HCT116 (cell line): ENCODE measurements at regions not wholly inside any gene's neighbourhood (a gene's known extent, or its start where the extent isn't known, plus 50 kb on each side); places are given as distances from the start of the nearest gene placed in this dataset.

ENCODE experiments used
- ATAC-seq: fragments of 200-7000 bp; cut with Tn5 transposase; 2 replicates; pipeline ENCODE4 v1.9.1; 2020; ENCODE audit warnings: mild to moderate bottlenecking, moderate library complexity
- BruUV-seq: library from RNA; stranded (reverse); fragments of 400-500 nt; replicated peaks from 2 replicates; lab custom pipeline; 2021; lab: Mats Ljungman, UMichigan
- CTCF ChIA-PET: fragments of 300-600 bp; sonication (Branson Sonifier 250); formaldehyde crosslinking; loops from one replicate; lab custom pipeline; 2021; ENCODE audit warnings: antibody characterized with exemption; lab: Charles Lee
- POLR2A ChIA-PET: fragments of 300-600, 350-600 bp; sonication (Branson Sonifier 250); formaldehyde crosslinking; loops from one replicate; lab custom pipeline; 2021; ENCODE audit warnings: antibody characterized with exemption; lab: Charles Lee
- RAD21 ChIA-PET, 2 experiments: fragments of 300-600 bp; sonication (Branson Sonifier 250); formaldehyde crosslinking; loops; one replicate each; lab custom pipeline; 2023; ENCODE audit warnings: low total read pairs in 2 of 2; ENCODE audit not compliant: uncharacterized antibody in 2 of 2, unreplicated experiment in 2 of 2, low non-redundant PET in 1 of 2; lab: Charles Lee
- DNase-seq: peaks from one replicate; pipeline ENCODE4 v3.0.0-alpha.2; 2010; ENCODE audit warnings: low read depth, low spot score
- H2AFZ ChIP-seq: fragments of 200-600 bp; shearing (Covaris generic), sonication (generic); 2 replicates; pipeline ENCODE4 v1.6.1; 2017; ENCODE audit warnings: low read depth, mixed run types, mixed read lengths, antibody characterized with exemption, low read length; ENCODE audit not compliant: poor library complexity, severe bottlenecking
- H3K27ac ChIP-seq: 2 replicates; pipeline ENCODE4 v1.5.1; 2012; ENCODE audit warnings: low read depth, low read length
- H3K27me3 ChIP-seq: fragments of 200-600 bp; sonication (generic); 2 replicates; pipeline ENCODE4 v1.6.1; 2016; ENCODE audit warnings: mixed run types, low read length, mixed read lengths; ENCODE audit not compliant: insufficient read depth
- H3K36me3 ChIP-seq, 2 experiments: fragments of 200-500 bp in 1 of 2; fragments of 200-600 bp in 1 of 2; sonication (Bioruptor generic) in 1 of 2; sonication (generic) in 1 of 2; 2 replicates each; pipeline versions ENCODE4 v1.5.1 to v1.6.1; 2014 to 2016; ENCODE audit warnings: low read length in 2 of 2, inconsistent platforms in 1 of 2, mixed read lengths in 1 of 2, mixed run types in 1 of 2; ENCODE audit not compliant: insufficient read depth in 2 of 2, control insufficient read depth in 1 of 2
- H3K4me1 ChIP-seq, 2 experiments: fragments of 200-600 bp in 1 of 2; sonication (generic) in 1 of 2; 2 replicates each; pipeline versions ENCODE4 v1.5.1 to v1.6.1; 2012 to 2017; ENCODE audit warnings: low read length in 2 of 2, inconsistent platforms in 1 of 2, mild to moderate bottlenecking in 1 of 2, mixed read lengths in 1 of 2, mixed run types in 1 of 2, moderate library complexity in 1 of 2; ENCODE audit not compliant: insufficient read depth in 2 of 2, control insufficient read depth in 1 of 2
- H3K4me2 ChIP-seq: fragments of 200-600 bp; sonication (generic); 2 replicates; pipeline ENCODE4 v1.6.1; 2017; ENCODE audit warnings: mixed run types, low read length, mixed read lengths
- H3K4me3 ChIP-seq, 2 experiments: fragments of 200-600 bp in 1 of 2; sonication (generic) in 1 of 2; replicated peaks in 1 of 2; 2 replicates each; pipeline ENCODE4 v1.5.1; 2011 to 2016; ENCODE audit warnings: low read length in 2 of 2, control low read depth in 1 of 2, low read depth in 1 of 2, mild to moderate bottlenecking in 1 of 2, mixed read lengths in 1 of 2, mixed run types in 1 of 2
- H3K79me2 ChIP-seq: fragments of 200-600 bp; sonication (generic); 2 replicates; pipeline ENCODE4 v1.6.1; 2017; ENCODE audit warnings: mild to moderate bottlenecking, mixed run types, low read length, moderate library complexity, mixed read lengths; ENCODE audit not compliant: insufficient read depth
- H3K9ac ChIP-seq: fragments of 200-600 bp; sonication (generic); 2 replicates; pipeline ENCODE4 v1.6.1; 2016; ENCODE audit warnings: low read length, mixed read lengths
- H3K9me2 ChIP-seq: fragments of 200-600 bp; sonication (generic), shearing (Covaris generic); 2 replicates; pipeline ENCODE4 v1.6.1; 2017; ENCODE audit warnings: mixed run types, mild to moderate bottlenecking, moderate library complexity; ENCODE audit not compliant: insufficient read depth
- H3K9me3 ChIP-seq, 2 experiments: fragments of 200-500 bp in 1 of 2; fragments of 200-600 bp in 1 of 2; sonication (Bioruptor generic) in 1 of 2; sonication (generic) in 1 of 2; 2 replicates each; pipeline ENCODE4 v1.6.1; 2014 to 2017; ENCODE audit warnings: low read length in 2 of 2, mixed read lengths in 2 of 2, inconsistent platforms in 1 of 2, low read depth in 1 of 2, mild to moderate bottlenecking in 1 of 2, mixed run types in 1 of 2, moderate library complexity in 1 of 2; ENCODE audit not compliant: control insufficient read depth in 1 of 2, insufficient read depth in 1 of 2
- H4K20me1 ChIP-seq: fragments of 200-600 bp; sonication (generic), shearing (Covaris generic); 2 replicates; pipeline ENCODE4 v1.6.1; 2017; ENCODE audit warnings: mixed run types, mild to moderate bottlenecking, moderate library complexity; ENCODE audit not compliant: insufficient read depth
- EGR1 ChIP-seq: IDR thresholded peaks from 2 replicates; pipeline ENCODE4 v1.6.1; 2012; ENCODE audit warnings: low read depth
- EZH2phosphoT487 ChIP-seq: fragments of 200-600 bp; IDR thresholded peaks from 2 replicates; pipeline ENCODE4 v1.6.1; 2018; ENCODE audit warnings: antibody characterized with exemption, borderline replicate concordance
- POLR2A ChIP-seq: IDR thresholded peaks from 2 replicates; pipeline ENCODE4 v1.7.0; 2011; ENCODE audit warnings: borderline replicate concordance; ENCODE audit not compliant: insufficient read depth, insufficient read length; ENCODE audit errors: extremely low read depth
- RAD21 ChIP-seq: IDR thresholded peaks from 2 replicates; pipeline ENCODE4 v1.6.1; 2012; ENCODE audit warnings: low read depth, mild to moderate bottlenecking
- SRF ChIP-seq: IDR thresholded peaks from 2 replicates; pipeline ENCODE4 v1.6.1; 2012; ENCODE audit warnings: low read depth
- TCF7L2 ChIP-seq: IDR thresholded peaks from 2 replicates; pipeline ENCODE4 v1.7.0; 2011; ENCODE audit warnings: borderline replicate concordance, inconsistent platforms; ENCODE audit not compliant: insufficient read depth, insufficient read length; ENCODE audit errors: extremely low read depth
- ZBTB33 ChIP-seq: IDR thresholded peaks from 2 replicates; pipeline ENCODE4 v1.6.1; 2011; ENCODE audit warnings: mild to moderate bottlenecking, low read length, moderate library complexity; ENCODE audit not compliant: insufficient replicate concordance; ENCODE audit errors: extremely low read depth
- ZNF274 ChIP-seq: fragments of 200-500 bp; sonication (Bioruptor generic); IDR thresholded peaks from 2 replicates; pipeline ENCODE4 v1.6.1; 2014; ENCODE audit warnings: mild to moderate bottlenecking, low read depth, low read length, inconsistent platforms
- intact Hi-C: fragments of 100-400 bp; cut with micrococcal nuclease; formaldehyde crosslinking; loops from 2 replicates; pipeline ENCODE4 v1.10.0; 2022

- TF ChIP-seq SRF (no peak), ZBTB33 (no peak), EZH2phosphoT487 (no peak), TCF7L2 (no peak), RAD21 (no peak), POLR2A (no peak), ZNF274 (no peak), EGR1 (no peak)
- no TSS peak for BruUV-seq
- ATAC-seq (no peak), DNase-seq (no peak)
- ChIA-PET RAD21 (no interaction called here), CTCF (no interaction called here), POLR2A (interaction anchor here (0.7 kb wide), 1 partner anchor 196 kb away, joined by 3 read pairs; no protein-coding TSS in a partner anchor)
- Histone ChIP-seq H3K27ac (no peak overlapping the region), H3K9me2 (no peaks in the 10 kb centered on the region), H4K20me1 (no peaks in the 10 kb centered on the region), H3K4me2 (no peak overlapping the region), H2AFZ (no peak overlapping the region), H3K4me1 (no peaks in the 10 kb centered on the region), H3K9ac (no peak overlapping the region), H3K79me2 (no peaks in the 10 kb centered on the region), H3K27me3 (no peaks in the 10 kb centered on the region), H3K9me3 (no peaks in the 10 kb centered on the region), H3K4me3 (no peak overlapping the region), H3K36me3 (no peaks in the 10 kb centered on the region)
- intact Hi-C loops: no loop called here
These were observed 91.8 kb downstream of the C21orf91 start for GRCh38 chr21:17727361-17727760.
